Right atrium auricular region (tissue), 2 donors: ENCODE measurements at regions not wholly inside any gene's neighbourhood (a gene's known extent, or its start where the extent isn't known, plus 50 kb on each side); places are given as distances from the start of the nearest gene placed in this dataset.
"Not testable (repeated sequence)": the region's sequence is repeated elsewhere in the genome, so short reads cannot be mapped to it uniquely, and the experiment has no call there.

Experiments used
- DNase-seq: peaks from one replicate; pipeline ENCODE4 v3.0.0-alpha.2; 2019; ENCODE audit warnings: low spot score
- H3K27ac ChIP-seq, 2 donors: fragments of 200-600 bp; sonication (generic); 1 replicate in 1 of 2; 2 replicates in 1 of 2; pipeline ENCODE4 v1.5.1; 2016 to 2019
- H3K27me3 ChIP-seq, 2 donors: fragments of 200-600 bp; sonication (generic); one replicate each; pipeline versions ENCODE4 v1.5.1 to v1.6.0; 2017 to 2019
- H3K36me3 ChIP-seq: fragments of 200-600 bp; sonication (generic); one replicate; pipeline ENCODE4 v1.5.1; 2016
- H3K4me1 ChIP-seq, 2 donors: fragments of 200-600 bp; sonication (generic); one replicate each; pipeline versions ENCODE4 v1.5.1 to v1.6.0; 2017 to 2019
- H3K4me3 ChIP-seq, 2 donors: fragments of 200-600 bp; sonication (generic); 1 replicate in 1 of 2; 2 replicates in 1 of 2; pipeline ENCODE4 v1.5.1; 2017 to 2019; ENCODE audit warnings: mild to moderate bottlenecking in 1 of 2, moderate library complexity in 1 of 2
- H3K9me3 ChIP-seq, 2 donors: fragments of 200-600 bp; sonication (generic); one replicate each; pipeline ENCODE4 v1.5.1; 2019
- TF ChIP-seq, protein P1 (sequence below), 2 donors: fragments of 200-600 bp; sonication (generic); IDR thresholded peaks; one replicate each; pipeline ENCODE4 v1.5.1; 2019; ENCODE audit warnings: antibody characterized with exemption in 2 of 2

DNA sequence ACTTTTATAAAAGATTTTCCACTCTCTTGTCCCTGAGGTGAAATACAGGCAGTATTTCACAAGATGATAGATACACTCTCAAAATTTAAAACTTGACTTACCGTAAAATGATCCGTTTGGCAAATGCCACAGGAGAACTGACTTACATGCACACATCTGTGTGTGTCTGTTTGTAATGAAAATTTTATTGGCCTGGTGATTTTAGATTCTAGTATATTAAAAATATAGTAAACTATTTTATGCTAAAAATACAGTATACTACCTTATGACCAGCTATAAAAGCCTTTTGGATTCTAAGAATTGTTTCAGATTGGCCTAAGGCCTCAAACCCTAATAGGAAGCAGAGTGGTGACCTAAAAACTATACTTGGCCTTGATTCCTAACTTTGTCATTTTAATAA lies 362.7 kb downstream of the IPMK start:
- DNase-seq: no peak
- H3K4me1 ChIP-seq: no peaks in the 10 kb centered on the region
- H3K4me3 ChIP-seq: no peak overlapping the region
- H3K36me3 ChIP-seq: no peaks in the 10 kb centered on the region
- TF ChIP-seq, protein P1, sequence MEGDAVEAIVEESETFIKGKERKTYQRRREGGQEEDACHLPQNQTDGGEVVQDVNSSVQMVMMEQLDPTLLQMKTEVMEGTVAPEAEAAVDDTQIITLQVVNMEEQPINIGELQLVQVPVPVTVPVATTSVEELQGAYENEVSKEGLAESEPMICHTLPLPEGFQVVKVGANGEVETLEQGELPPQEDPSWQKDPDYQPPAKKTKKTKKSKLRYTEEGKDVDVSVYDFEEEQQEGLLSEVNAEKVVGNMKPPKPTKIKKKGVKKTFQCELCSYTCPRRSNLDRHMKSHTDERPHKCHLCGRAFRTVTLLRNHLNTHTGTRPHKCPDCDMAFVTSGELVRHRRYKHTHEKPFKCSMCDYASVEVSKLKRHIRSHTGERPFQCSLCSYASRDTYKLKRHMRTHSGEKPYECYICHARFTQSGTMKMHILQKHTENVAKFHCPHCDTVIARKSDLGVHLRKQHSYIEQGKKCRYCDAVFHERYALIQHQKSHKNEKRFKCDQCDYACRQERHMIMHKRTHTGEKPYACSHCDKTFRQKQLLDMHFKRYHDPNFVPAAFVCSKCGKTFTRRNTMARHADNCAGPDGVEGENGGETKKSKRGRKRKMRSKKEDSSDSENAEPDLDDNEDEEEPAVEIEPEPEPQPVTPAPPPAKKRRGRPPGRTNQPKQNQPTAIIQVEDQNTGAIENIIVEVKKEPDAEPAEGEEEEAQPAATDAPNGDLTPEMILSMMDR (IDR thresholded peaks at IDR 0.05): no peak
- no peaks in the 10 kb centered on the region for H3K9me3 ChIP-seq
- no peak overlapping the region for H3K27ac ChIP-seq
- H3K27me3 ChIP-seq: no peaks in the 10 kb centered on the region

DNA sequence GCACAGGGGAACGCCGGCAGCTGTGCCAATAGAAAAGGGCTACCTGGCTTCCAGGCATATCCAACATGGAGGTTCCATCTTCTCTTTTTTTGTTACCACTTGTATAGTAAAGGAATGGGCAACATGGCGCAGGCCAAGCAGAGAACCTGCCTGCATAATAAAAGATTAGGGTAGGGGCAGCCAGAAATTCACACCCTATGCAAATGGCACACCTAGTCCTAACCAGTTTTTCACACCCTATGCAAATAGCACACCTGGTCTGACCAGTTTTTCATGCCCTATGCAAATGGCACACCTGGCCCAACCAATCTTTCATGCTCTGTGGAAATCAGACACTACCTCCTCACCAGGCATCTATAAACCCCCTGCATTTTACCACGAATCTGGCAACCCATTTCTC lies 369.5 kb downstream of the IPMK start:
- no peak for DNase-seq
- TF ChIP-seq, protein P1 (IDR thresholded peaks at IDR 0.05): no peak
- no peaks in the 10 kb centered on the region for H3K4me1 ChIP-seq
- H3K27me3 ChIP-seq: no peaks in the 10 kb centered on the region
- no peaks in the 10 kb centered on the region for H3K36me3 ChIP-seq
- no peaks in the 10 kb centered on the region for H3K9me3 ChIP-seq
- H3K27ac ChIP-seq: no peak overlapping the region
- no peak overlapping the region for H3K4me3 ChIP-seq

DNA sequence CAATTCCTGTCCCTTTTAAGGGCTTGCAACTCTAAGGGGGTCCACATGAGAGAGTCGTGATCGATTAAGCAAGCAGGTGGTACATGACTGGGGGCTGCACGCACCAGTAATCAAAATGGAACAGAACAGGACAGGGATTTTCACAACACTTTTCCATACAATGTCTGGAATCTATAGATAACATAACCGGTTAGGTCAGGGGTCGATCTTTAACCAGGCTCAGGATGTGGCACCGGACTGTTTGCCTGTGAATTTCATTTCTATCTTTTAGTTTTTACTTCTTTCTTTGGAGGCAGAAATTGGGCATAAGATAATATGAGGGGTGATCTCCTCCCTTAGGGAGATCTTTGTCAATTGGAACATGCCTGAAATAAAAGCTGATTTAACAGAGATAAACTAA lies 370.1 kb downstream of the IPMK start:
- no peaks in the 10 kb centered on the region for H3K4me1 ChIP-seq
- no peaks in the 10 kb centered on the region for H3K27me3 ChIP-seq
- H3K27ac ChIP-seq: no peak overlapping the region
- H3K9me3 ChIP-seq: no peaks in the 10 kb centered on the region
- H3K36me3 ChIP-seq: no peaks in the 10 kb centered on the region
- TF ChIP-seq, protein P1 (IDR thresholded peaks at IDR 0.05): no peak
- DNase-seq: no peak
- no peak overlapping the region for H3K4me3 ChIP-seq

DNA sequence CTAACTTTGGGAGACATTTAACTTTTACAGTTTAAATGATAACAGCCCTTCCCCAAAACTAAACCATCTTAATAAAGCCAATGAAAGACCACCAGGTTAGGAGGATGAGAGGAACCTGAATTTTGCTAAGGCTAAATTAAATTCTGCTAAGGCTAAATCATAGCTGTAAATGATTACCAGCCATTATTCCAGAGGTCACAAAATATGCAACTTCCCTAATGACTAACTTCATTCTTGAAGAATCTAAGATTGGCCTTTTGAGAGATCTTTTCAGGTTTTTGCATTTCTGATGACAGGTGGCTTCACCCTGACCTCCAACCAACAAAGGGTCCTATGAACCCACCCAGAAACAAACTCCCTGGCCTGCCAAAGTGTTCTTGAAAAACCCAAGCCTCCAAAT lies 373.3 kb downstream of the IPMK start:
- no peaks in the 10 kb centered on the region for H3K4me1 ChIP-seq
- H3K9me3 ChIP-seq: no peaks in the 10 kb centered on the region
- TF ChIP-seq, protein P1 (IDR thresholded peaks at IDR 0.05): no peak
- no peak for DNase-seq
- H3K4me3 ChIP-seq: no peak overlapping the region
- no peaks in the 10 kb centered on the region for H3K27me3 ChIP-seq
- no peaks in the 10 kb centered on the region for H3K36me3 ChIP-seq
- no peak overlapping the region for H3K27ac ChIP-seq

DNA sequence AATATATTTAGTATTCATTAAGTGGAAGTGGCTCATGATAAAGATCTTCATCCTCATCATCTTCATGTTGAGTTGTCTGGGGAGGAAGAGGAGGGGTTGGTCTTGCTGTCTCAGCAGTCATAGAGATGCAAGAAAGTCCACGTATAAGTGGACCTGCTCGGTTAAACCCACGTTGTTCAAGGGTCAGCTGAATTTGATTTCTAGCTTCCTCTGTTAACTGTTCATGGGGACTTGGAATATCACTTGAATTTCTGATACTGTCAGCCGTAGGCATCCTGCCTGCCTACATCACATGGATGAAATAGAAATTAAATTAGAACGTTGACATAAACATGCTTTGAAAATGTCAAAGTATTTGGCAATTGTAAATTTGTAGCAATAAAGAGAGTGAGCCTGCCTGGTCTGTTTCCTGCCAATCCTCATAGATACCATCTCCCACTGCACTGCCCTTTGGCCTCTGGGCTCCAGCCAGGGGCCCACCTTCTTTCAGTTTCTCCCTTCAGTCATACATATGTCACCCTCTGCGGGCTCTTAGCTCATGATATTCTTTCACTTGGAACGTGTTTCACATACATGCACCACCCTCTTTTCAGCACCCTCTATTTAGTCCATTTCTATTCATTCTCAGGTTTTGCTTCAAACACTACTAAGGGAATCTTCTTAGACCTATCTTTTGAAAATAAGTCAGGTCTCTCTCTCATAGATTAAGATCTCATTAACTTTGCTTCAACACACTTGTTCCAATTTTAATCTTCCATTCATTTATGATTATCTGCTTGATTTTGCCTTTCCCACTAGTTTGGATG lies 376.3 kb downstream of the IPMK start:
- Histone ChIP-seq H3K27me3 (no peaks in the 10 kb centered on the region), H3K4me1 (no peaks in the 10 kb centered on the region), H3K9me3 (no peaks in the 10 kb centered on the region), H3K36me3 (no peaks in the 10 kb centered on the region), H3K4me3 (no peak overlapping the region), H3K27ac (no peak overlapping the region)
- TF ChIP-seq, protein P1 (IDR thresholded peaks at IDR 0.05): no peak
- DNase-seq: no peak

DNA sequence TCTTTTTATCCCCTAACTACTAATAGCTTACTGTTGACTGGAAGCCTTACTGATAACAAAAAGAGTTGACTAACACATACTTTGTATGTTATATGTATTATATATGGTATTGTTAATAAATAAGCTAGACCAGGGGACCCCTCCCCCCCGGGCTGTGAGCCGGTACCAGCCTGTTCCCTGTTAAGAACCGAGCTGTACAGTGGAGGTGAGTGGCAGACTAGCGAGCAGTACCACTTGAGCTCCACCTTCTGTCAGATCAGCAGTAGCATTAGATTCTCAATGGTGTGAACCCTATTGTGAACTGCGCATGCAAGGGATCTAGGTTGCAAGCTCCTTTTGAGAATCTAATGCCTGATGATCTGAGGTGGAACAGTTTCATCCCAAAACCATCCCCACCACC lies 377.0 kb downstream of the IPMK start:
- Histone ChIP-seq H3K4me3 (no peak overlapping the region), H3K27ac (no peak overlapping the region), H3K4me1 (no peaks in the 10 kb centered on the region), H3K36me3 (no peaks in the 10 kb centered on the region), H3K27me3 (no peaks in the 10 kb centered on the region), H3K9me3 (no peaks in the 10 kb centered on the region)
- DNase-seq: no peak
- TF ChIP-seq, protein P1 (IDR thresholded peaks at IDR 0.05): no peak

DNA sequence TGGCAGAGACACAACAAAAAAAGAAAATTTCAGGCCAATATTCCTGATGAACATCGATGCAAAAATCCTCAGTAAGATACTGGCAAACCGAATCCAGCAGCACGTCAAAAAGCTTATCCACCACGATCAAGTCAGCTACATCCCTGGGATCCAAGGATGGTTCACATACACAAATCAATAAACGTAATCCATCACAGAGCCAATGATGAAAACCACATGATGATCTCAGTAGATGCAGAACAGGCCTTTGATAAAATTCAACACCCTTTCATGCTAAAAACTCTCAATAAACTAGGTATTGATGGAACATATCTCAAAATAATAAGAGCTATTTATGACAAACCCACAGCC lies 382.1 kb downstream of the IPMK start:
- H3K4me1 ChIP-seq, H3K27ac ChIP-seq, DNase-seq, H3K36me3 ChIP-seq, H3K9me3 ChIP-seq, H3K27me3 ChIP-seq, H3K4me3 ChIP-seq: not testable (repeated sequence)
